OCI-LY7 (cell line): ENCODE measurements at regions not wholly inside any gene's neighbourhood (a gene's known extent, or its start where the extent isn't known, plus 50 kb on each side); places are given as distances from the start of the nearest gene placed in this dataset.

Experiments used
- BruUV-seq: library from RNA; stranded (reverse); fragments of 400-500 nt; replicated peaks from 2 replicates; lab custom pipeline; 2021; lab: Mats Ljungman, UMichigan
- CTCF ChIA-PET: fragments of 300-600 bp; sonication (Branson Sonifier 250); formaldehyde crosslinking; loops from one replicate; lab custom pipeline; 2022; ENCODE audit warnings: antibody characterized with exemption; ENCODE audit not compliant: unreplicated experiment; lab: Charles Lee
- POLR2A ChIA-PET: fragments of 300-600 bp; sonication (Branson Sonifier 250); formaldehyde crosslinking; loops from one replicate; lab custom pipeline; 2022; ENCODE audit warnings: antibody characterized with exemption; lab: Charles Lee
- DNase-seq: peaks from one replicate; pipeline ENCODE4 v3.0.0-alpha.2; 2015; ENCODE audit warnings: low spot score
- H2AFZ ChIP-seq: fragments of 200-600 bp; sonication (generic), shearing (Covaris generic); 2 replicates; pipeline ENCODE4 v1.6.1; 2014; ENCODE audit warnings: mild to moderate bottlenecking, antibody characterized with exemption, low read length, moderate library complexity
- H3K27ac ChIP-seq: fragments of 200-600 bp; sonication (generic); 2 replicates; pipeline ENCODE4 v1.5.1; 2014; ENCODE audit warnings: mixed run types, low read depth, mild to moderate bottlenecking, moderate library complexity, low read length, inconsistent platforms; ENCODE audit not compliant: poor library complexity, severe bottlenecking
- H3K36me3 ChIP-seq: fragments of 200-600 bp; sonication (generic); 2 replicates; pipeline ENCODE4 v1.6.1; 2014; ENCODE audit warnings: mild to moderate bottlenecking, antibody characterized with exemption, low read length, moderate library complexity, mixed read lengths; ENCODE audit not compliant: insufficient read depth
- H3K4me1 ChIP-seq: fragments of 200-600 bp; sonication (generic); 2 replicates; pipeline ENCODE4 v1.5.1; 2014; ENCODE audit warnings: mild to moderate bottlenecking, low read length; ENCODE audit not compliant: insufficient read depth, poor library complexity, severe bottlenecking
- H3K4me2 ChIP-seq: fragments of 200-600 bp; sonication (generic); 2 replicates; pipeline ENCODE4 v1.6.1; 2014; ENCODE audit warnings: mild to moderate bottlenecking, low read length
- H3K4me3 ChIP-seq: fragments of 200-600 bp; sonication (generic); 2 replicates; pipeline ENCODE4 v1.5.1; 2014; ENCODE audit warnings: mild to moderate bottlenecking, low read depth, low read length; ENCODE audit not compliant: poor library complexity, severe bottlenecking
- H3K79me2 ChIP-seq: fragments of 200-600 bp; sonication (generic); 2 replicates; pipeline ENCODE4 v1.6.1; 2016; ENCODE audit warnings: low read depth, mild to moderate bottlenecking, low read length, moderate library complexity, mixed read lengths; ENCODE audit not compliant: insufficient read depth
- H3K9me2 ChIP-seq: fragments of 200-600 bp; sonication (generic); 2 replicates; pipeline ENCODE4 v1.6.1; 2016; ENCODE audit warnings: mild to moderate bottlenecking, low read length, mixed read lengths; ENCODE audit not compliant: insufficient read depth
- H3K9me3 ChIP-seq: fragments of 200-600 bp; sonication (generic); 2 replicates; pipeline ENCODE4 v1.6.1; 2014; ENCODE audit warnings: mild to moderate bottlenecking, mixed run types, low read length, mixed read lengths
- H4K20me1 ChIP-seq: fragments of 200-600 bp; sonication (generic); 2 replicates; pipeline ENCODE4 v1.6.1; 2014; ENCODE audit warnings: mild to moderate bottlenecking, antibody characterized with exemption, low read length, moderate library complexity, mixed read lengths; ENCODE audit not compliant: insufficient read depth
- CTCF ChIP-seq: fragments of 200-600 bp; sonication (generic); conservative IDR thresholded peaks from 2 replicates; pipeline ENCODE4 v1.5.1; 2014; ENCODE audit warnings: mild to moderate bottlenecking, antibody characterized with exemption, low read length, moderate library complexity, mixed read lengths
- EZH2phosphoT487 ChIP-seq: fragments of 200-600 bp; sonication (generic); IDR thresholded peaks from 2 replicates; pipeline ENCODE4 v1.6.1; 2018; ENCODE audit warnings: low read depth, borderline replicate concordance, mild to moderate bottlenecking, mixed run types, antibody characterized with exemption, low read length, moderate library complexity, mixed read lengths
- intact Hi-C: fragments of 100-400 bp; cut with micrococcal nuclease; formaldehyde crosslinking; loops from one replicate; pipeline ENCODE4 v1.10.0; 2022; ENCODE audit not compliant: unreplicated experiment

- no peaks in the 10 kb centered on the region for H3K36me3 ChIP-seq
- no peaks in the 10 kb centered on the region for H3K79me2 ChIP-seq
- no peak overlapping the region for H2AFZ ChIP-seq
- no peak overlapping the region for H3K27ac ChIP-seq
- CTCF ChIA-PET = interaction anchor here (1.2 kb wide), 1 partner anchor 14 kb away, joined by 4 read pairs; no protein-coding TSS in a partner anchor
- intact Hi-C loops = no loop called here
- no peaks in the 10 kb centered on the region for H4K20me1 ChIP-seq
- POLR2A ChIA-PET = interaction anchor here (0.6 kb wide), 1 partner anchor 424 kb away, joined by 3 read pairs; no protein-coding TSS in a partner anchor
- no peak overlapping the region for H3K4me2 ChIP-seq
- no peaks in the 10 kb centered on the region for H3K9me3 ChIP-seq
- DNase-seq = peak; percentile 22
- peaks cover 9% of the 10 kb centered on the region for H3K4me1 ChIP-seq
- BruUV-seq = no TSS peak
- H3K4me3 ChIP-seq = no peak overlapping the region
- H3K9me2 ChIP-seq = no peaks in the 10 kb centered on the region
- TF ChIP-seq EZH2phosphoT487 (no peak), CTCF (no peak)
Measured at GRCh38 chr16:85461814-85462713, 151.1 kb upstream of the GSE1 start.

GRCh38 chr16:85462714-85463611 lies 150.2 kb upstream of the GSE1 start:
- H3K4me2 ChIP-seq = no peak overlapping the region
- no peaks in the 10 kb centered on the region for H3K36me3 ChIP-seq
- H3K79me2 ChIP-seq = no peaks in the 10 kb centered on the region
- ChIA-PET POLR2A (no interaction called here), CTCF (no interaction called here)
- no peak for TF ChIP-seq EZH2phosphoT487
- TF ChIP-seq CTCF = no peak
- H3K9me2 ChIP-seq = no peaks in the 10 kb centered on the region
- no peak for DNase-seq
- H3K9me3 ChIP-seq = no peaks in the 10 kb centered on the region
- peaks cover 9% of the 10 kb centered on the region for H3K4me1 ChIP-seq
- no peak overlapping the region for H3K27ac ChIP-seq
- no peak overlapping the region for H2AFZ ChIP-seq
- intact Hi-C loops = no loop called here
- no peaks in the 10 kb centered on the region for H4K20me1 ChIP-seq
- no peak overlapping the region for H3K4me3 ChIP-seq
- no TSS peak for BruUV-seq
